ENCODE measurements at regions not wholly inside any gene's neighbourhood (a gene's known extent, or its start where the extent isn't known, plus 50 kb on each side); places are given as distances from the start of the nearest gene placed in this dataset.
A peak's percentile ranks its signal among the peaks of the same experiment; 100 is the strongest.

DNA sequence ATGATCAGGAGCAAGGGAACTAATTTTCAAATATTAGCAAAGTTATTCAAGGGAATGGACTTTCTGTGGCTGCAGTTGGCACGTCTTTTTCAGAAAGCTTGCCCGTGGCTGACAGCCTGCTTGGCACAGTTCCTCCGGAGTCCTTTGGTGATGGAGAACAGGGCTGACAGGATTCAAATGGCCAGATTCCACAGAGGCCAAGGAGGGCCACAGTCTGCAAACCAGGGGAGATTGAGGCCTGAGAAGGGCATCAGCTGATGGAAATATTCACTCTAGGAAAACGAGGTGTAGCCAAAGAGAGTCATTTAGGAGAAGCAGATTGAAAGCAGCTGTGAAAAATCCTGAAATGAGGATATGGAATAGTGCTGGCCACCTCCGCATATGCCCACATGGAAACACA, 178.3 kb downstream of the EMP1 start:
- DNase-seq = no peak

DNA sequence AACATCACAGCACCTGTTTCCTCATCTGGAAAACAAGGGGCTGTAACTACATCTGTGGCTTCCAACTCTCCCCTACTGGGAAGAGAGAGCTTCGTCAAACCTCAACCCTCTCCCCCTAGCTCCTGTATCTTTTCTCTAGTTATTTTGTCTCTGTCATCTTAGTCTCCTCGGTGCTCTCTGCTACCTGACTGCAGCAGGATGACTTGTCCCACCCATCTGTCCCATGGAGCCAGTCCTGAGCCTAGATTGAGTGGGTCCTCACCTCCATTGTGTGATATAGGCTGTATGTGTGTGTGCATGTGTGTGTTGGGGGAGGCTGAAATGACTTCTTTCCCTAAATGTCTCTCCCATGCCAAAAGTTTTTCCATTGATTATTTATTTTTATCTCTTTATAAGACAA, 177.3 kb downstream of the EMP1 start:
- no peak for DNase-seq

DNA sequence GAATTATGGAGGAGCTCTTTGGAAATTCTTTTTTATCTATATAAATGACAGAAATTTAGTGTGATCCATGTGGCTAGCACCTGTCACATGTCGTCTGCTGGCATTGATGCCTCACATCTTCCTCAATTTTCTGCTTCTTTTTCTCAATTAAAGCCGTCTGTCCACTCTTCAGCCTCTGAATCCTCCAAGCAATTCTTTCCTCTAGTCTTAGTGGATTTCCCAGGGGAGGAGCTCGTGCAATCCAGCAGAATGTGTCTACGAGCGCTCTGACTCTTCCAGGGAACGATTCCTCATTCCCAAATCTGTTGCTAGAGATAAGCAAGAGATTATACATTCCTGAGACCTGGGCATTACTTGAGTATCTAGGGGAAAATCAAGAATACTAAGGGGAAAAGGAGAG, 176.6 kb downstream of the EMP1 start:
- DNase-seq = no peak

GRCh38 chr12:13372386-13372785, 175.9 kb downstream of the EMP1 start:
- no peak for DNase-seq

GRCh38 chr12:13371797-13372196, 175.3 kb downstream of the EMP1 start:
- DNase-seq = no peak

GRCh38 chr12:13371367-13371766, 174.8 kb downstream of the EMP1 start:
- DNase-seq = no peak

DNA sequence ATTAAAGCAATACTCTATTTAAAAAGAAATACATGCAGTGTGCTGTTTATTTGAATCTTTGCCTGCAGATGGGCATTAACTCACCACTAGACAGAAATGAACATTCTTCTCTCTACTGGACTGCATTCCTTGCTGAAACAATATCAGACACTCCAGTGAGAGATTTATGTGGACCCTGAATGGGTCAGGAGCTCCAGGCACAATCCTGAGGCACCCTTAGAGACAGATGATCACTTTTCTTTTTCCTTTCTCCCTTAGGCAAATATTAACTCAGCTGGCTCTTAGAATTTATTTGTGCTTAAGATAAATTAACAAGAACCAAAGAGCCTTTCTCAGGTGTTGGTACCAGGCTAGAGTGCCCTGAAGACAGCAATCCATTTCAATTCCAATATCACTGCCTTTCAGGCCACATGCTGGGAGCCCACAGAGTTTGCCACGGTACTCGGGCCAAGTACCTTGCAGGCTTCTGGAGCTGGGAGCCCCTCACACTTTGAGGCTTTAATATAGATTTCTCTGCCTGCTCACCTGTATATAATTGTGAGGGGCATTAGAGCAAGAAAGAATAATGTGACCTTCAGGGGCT, 173.0 kb downstream of the EMP1 start:
- no peak for DNase-seq

GRCh38 chr12:13368971-13369370, 172.4 kb downstream of the EMP1 start:
- no peak for DNase-seq

DNA sequence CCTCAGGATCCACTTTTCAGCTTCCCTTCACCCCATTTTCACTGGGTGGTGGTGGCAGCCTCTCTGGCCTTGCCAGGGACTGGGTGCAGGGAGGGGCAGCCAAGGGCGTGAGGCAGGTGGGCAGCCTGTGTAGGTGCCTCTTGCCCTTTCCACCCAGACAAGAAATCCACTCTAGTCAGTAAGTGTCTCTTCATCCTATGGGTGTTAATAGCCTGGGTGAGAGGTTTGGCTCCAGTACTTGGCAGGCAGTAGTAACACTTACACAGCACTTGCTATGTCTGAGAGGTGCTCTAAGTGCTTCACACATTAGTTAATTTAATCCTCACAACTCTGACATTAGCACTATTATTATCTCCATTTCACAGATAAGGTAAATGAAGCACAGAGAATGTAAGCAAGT, 171.9 kb downstream of the EMP1 start:
- no peak for DNase-seq

DNA sequence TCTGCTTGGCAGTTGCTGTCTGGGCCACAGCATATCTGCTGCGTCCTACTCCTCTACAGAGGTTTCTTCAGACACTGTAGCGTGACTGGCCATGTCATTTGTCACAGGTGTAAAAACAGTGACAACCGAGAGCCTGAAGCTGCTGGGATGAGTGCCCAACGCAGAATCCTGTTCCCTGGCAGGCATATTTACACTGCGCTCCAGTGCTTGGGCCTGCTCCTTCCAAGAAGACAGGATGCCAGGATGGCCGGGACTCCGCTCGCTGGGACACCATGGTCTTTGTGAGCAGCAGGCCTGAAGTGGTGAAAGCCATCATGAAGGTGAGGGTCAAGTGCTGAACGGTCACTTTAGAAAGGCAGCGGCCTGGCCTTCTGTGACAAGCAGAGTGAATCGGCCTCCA, 171.4 kb downstream of the EMP1 start:
- DNase-seq = no peak

DNA sequence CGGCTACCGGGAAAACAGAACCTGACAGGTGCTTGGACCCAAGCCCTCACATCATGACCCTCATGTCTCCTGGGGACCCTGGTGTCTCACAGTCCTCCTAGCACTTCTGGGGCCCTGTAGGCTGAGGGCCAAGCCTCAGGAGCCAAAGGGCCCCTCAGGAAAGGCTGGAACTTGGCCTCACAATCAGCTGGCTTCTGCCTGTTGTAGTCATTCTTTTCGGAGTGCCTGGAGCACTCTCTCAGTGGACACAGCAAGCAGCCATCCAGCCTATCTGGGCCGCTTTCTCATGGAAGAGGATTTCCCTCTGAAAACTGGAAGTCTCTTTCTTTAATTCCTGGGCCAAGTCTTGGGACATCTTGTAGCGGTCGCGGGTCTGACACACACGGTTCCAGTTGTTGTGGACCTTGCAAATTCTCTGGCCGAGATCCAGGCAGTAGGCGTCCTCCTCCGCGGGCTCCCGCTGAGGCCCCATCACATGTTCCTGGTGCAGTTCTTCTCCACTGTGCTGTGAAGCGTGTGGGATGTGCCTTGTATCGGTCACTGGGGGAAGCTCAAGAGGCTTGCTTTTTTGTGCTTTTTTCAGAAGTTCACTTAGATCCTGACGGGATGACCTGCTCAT, 169.3 kb downstream of the EMP1 start:
- DNase-seq = no peak

GRCh38 chr12:13362260-13362841, 165.8 kb downstream of the EMP1 start:
- DNase-seq = no peak

GRCh38 chr12:13359636-13360035, 163.1 kb downstream of the EMP1 start:
- no peak for DNase-seq

- no peak for DNase-seq
Observed at GRCh38 chr12:13358391-13358905, 161.9 kb downstream of the EMP1 start.

GRCh38 chr12:13350946-13351345, 154.4 kb downstream of the EMP1 start:
- DNase-seq = no peak

GRCh38 chr12:13350381-13350780, 153.9 kb downstream of the EMP1 start:
- DNase-seq = no peak

DNA sequence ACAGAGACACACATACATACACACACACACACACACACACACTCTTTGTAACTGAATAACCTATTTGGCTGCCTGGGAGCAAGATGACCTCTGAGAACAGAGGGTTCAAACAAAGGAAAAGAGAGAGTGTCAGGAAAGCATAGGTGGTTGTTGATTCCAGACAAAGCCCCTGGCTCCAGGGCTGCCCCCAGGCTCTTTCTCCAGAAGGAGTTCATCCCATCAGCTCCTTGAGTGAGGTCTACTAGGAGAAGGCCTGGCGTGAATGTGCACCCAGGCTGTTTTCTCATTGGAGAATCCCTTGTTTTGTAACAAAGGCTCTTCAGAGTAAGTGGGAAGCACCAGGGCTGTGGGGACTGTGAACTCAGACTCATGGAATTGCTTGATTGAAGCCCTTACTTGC, 151.9 kb downstream of the EMP1 start:
- DNase-seq = no peak

DNA sequence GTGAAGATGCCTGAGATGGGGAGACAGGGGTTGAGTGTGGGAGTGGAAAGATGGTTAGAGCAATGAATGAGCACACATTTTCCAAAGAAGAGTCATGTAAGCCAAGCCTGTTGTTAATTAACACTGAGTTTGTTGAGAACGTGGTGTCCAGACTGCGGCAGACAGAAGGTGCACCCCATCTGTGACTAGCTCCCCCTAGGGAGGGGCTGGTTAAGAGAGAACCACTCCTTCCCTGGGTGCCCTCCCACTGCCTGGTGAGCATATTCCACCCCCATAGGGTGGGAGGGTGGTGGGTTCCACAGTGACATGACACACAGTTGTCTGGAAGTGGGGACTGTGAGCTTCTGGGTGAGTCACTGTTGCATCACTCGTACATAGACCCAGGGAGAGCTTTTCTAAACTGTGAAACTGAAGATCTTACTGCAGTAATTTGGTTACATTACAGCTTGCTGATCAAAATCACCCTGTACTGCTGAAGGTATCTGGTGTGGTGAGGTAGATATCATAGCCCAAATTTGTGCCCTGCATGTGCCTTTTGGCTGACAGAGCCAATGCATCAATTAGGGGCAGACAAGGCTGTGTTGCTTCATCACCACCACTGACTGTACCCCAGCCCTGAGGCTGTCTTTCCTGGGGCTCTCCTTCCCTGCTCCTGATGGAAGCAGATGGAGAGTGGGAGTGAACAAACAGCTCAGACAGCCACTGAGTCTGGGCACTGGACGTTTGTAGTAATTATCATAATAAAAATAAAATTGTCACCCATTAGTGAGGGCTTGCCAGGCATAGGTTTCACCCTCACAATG, 150.9 kb downstream of the EMP1 start:
- no peak for DNase-seq

- no peak for DNase-seq
Observed at GRCh38 chr12:13345722-13346121, 149.2 kb downstream of the EMP1 start.

GRCh38 chr12:13343375-13343774, 146.8 kb downstream of the EMP1 start:
- no peak for DNase-seq

GRCh38 chr12:13342971-13343370, 146.4 kb downstream of the EMP1 start:
- no peak for DNase-seq

DNA sequence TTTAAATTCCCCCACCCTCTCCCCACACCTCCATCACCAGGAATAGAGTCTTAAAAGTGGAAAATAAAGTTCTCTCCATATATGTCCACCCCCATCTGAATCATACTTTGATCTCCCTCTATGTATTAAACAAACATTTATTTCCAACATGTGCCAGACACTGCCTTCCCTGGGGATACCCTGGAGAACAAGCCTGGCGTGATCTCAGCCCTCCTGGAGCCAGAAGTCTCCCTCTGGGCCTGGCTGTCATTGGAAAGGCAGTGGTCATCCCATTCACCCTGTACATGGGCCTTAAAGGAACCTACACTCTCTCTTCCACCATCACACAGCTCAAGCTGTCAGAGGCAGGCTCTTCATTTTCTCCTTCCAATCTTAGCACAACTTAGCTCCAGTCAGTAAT, 143.6 kb downstream of the EMP1 start:
- DNase-seq = no peak

- DNase-seq = peak; percentile 22
Observed at GRCh38 chr12:13339538-13339937, 143.0 kb downstream of the EMP1 start.

DNA sequence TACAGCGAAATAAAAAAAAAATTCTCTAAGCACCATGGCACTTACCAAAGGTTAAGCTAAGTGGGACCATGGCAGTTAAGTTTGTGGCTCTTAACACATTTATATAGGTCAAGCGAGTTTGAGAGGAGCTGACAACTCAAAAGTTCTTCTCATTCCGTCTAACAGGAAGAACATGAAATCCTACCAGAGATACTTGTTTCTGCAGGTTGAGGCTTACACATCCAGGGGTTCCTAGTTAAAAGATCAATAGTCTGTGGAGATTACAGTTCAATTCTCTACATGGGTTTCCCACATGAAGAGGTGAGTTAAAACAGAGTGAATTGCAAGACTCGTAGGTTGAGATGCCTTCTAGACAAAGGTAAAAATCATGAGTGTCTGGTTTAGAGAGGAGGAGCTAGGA, 142.6 kb downstream of the EMP1 start:
- no peak for DNase-seq

All from 8988T (cell line).